ENCODE measurements at regions not wholly inside any gene's neighbourhood (a gene's known extent, or its start where the extent isn't known, plus 50 kb on each side); places are given as distances from the start of the nearest gene placed in this dataset.

DNA sequence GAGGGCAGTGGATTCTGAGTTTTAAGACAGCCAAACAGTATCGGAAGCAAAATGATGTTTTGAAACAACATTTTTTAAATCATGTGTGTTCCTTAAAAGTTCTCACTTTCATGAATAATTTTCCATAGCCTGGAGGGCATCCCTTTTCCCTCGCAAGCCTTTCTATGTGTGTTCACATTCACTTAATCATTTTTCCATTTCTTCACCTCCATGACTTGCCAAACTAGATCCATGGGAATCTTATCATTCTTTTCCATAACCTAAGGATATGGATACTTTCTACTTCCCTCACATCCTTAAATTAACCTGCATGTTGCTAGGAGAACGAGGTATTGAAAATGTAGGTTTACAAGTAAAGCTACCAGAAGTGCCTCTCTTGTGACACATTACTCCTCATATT is 94.2 kb upstream of the NPVF start:
- TF ChIP-seq SUZ12 (IDR thresholded peaks at IDR 0.05; ENCODE audit: extremely low read depth, insufficient read depth, insufficient read length) (no peak), YY1 (IDR thresholded peaks at IDR 0.05; ENCODE audit: insufficient read depth, insufficient read length) (no peak), ZNF274 (IDR thresholded peaks at IDR 0.05; ENCODE audit: low read depth, low read length) (no peak)

DNA sequence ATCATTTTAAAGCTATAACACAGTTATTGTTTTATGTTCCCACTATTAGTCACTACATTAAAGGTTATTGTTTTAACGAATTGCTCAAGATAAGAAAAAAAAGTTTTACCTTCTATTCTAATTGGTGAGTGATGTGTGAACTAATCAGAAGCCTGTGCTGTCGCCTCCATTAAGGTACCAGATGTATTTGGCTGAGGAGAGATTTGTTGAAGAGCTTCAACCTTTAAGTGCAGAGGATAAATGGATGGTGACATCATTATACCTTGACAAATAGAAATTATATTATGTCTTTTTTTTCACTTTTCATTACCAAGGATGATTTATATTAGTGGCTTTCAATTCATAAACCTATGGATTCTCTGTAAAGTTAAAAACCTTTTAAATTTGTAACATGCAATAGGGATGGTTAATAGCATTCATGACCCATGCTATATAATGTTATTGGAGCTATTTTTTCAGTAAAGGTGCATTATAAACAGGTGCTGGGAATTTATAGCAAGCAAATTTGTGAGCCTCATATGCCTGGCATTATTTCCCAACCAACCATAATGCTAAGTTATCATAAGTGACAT is 97.0 kb upstream of the NPVF start:
- TF ChIP-seq YY1 (IDR thresholded peaks at IDR 0.05; ENCODE audit: insufficient read depth, insufficient read length) (no peak), ZNF274 (IDR thresholded peaks at IDR 0.05; ENCODE audit: low read depth, low read length) (no peak), SUZ12 (IDR thresholded peaks at IDR 0.05; ENCODE audit: extremely low read depth, insufficient read depth, insufficient read length) (no peak)
- H3K36me3 ChIP-seq (ENCODE audit: insufficient read depth, insufficient read length, low read length), result no peaks in the 10 kb centered on the region
- no peak for DNase-seq (ENCODE audit: low read depth, low spot score)
- H3K4me3 ChIP-seq (ENCODE audit: insufficient read length, low read depth), result no peak overlapping the region
- H3K9me3 ChIP-seq (ENCODE audit: insufficient read depth, low read length), result no peaks in the 10 kb centered on the region
- no peaks in the 10 kb centered on the region for H3K27me3 ChIP-seq (ENCODE audit: insufficient read depth, insufficient read length)
- H3K9ac ChIP-seq (ENCODE audit: insufficient read length, low read depth), result no peak overlapping the region
- H3K4me1 ChIP-seq (ENCODE audit: insufficient read depth, insufficient read length), result peaks cover 2% of the 10 kb centered on the region

More for the DNA sequence above, 94.2 kb upstream of the NPVF start:
- H3K27me3 ChIP-seq (ENCODE audit: insufficient read depth, insufficient read length), result no peaks in the 10 kb centered on the region
- H3K9me3 ChIP-seq (ENCODE audit: insufficient read depth, low read length), result no peaks in the 10 kb centered on the region
- DNase-seq (ENCODE audit: low read depth, low spot score), result no peak
- H3K9ac ChIP-seq (ENCODE audit: insufficient read length, low read depth), result no peak overlapping the region
- H3K4me3 ChIP-seq (ENCODE audit: insufficient read length, low read depth), result no peak overlapping the region
- peaks cover 2% of the 10 kb centered on the region for H3K4me1 ChIP-seq (ENCODE audit: insufficient read depth, insufficient read length)
- no peaks in the 10 kb centered on the region for H3K36me3 ChIP-seq (ENCODE audit: insufficient read depth, insufficient read length, low read length)

DNA sequence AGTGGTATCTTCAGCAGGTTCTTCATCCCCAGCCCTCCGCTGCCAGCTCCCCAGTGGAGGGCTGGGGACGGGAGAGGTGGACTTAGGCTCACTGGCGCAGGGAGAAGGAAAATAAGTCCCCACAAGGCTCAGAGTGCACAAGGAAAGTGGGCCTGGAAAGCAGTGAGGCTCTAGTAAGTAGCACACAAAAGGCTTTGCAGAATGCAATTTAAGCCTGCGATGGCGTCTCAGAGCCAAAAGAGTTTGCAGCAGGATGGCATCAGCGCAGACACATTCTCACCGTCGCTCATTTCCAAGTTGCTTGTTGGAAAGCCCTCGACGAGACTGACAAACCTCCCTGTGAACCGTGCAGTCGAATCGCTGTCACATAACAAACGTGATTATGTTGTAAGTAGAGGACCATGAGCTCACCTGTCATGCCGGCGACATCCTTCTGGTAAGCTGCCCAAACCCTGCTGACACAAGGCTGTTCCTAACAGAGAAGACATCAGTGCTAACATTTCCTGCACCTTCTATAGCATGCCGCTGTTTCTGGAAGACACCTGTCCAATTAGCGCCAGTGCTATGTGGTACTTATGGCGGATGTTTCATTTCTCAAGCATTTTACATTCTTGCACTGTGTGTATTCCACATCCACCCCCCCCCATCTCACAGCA is 98.3 kb upstream of the NPVF start:
- no peaks in the 10 kb centered on the region for H3K9me3 ChIP-seq (ENCODE audit: insufficient read depth, low read length)
- no peaks in the 10 kb centered on the region for H3K27me3 ChIP-seq (ENCODE audit: insufficient read depth, insufficient read length)
- H3K9ac ChIP-seq (ENCODE audit: insufficient read length, low read depth), result no peak overlapping the region
- no peak for DNase-seq (ENCODE audit: low read depth, low spot score)
- TF ChIP-seq SUZ12 (IDR thresholded peaks at IDR 0.05; ENCODE audit: extremely low read depth, insufficient read depth, insufficient read length) (no peak), YY1 (IDR thresholded peaks at IDR 0.05; ENCODE audit: insufficient read depth, insufficient read length) (no peak), ZNF274 (IDR thresholded peaks at IDR 0.05; ENCODE audit: low read depth, low read length) (no peak)
- H3K4me1 ChIP-seq (ENCODE audit: insufficient read depth, insufficient read length), result peaks cover 2% of the 10 kb centered on the region
- no peak overlapping the region for H3K4me3 ChIP-seq (ENCODE audit: insufficient read length, low read depth)
- no peaks in the 10 kb centered on the region for H3K36me3 ChIP-seq (ENCODE audit: insufficient read depth, insufficient read length, low read length)

DNA sequence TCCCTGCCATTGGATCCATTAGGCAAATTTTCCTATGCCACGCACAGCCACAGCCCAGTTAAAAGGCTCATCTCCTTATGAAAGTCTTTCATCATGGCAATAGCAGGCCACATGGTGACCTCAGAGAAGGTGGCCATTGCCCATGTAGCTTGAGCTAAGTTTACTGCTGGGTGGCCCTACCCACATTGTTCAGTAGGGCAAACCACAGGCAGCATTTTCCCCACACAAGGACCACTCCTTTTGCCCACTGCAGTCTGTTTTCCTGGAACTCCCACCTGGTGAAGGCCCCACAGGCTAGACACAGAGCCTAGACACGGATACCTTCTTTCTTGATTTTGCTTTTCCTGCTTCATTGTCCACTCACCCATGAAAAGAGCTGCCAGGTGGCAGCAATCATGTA is 101.5 kb upstream of the NPVF start:
- TF ChIP-seq SUZ12 (IDR thresholded peaks at IDR 0.05; ENCODE audit: extremely low read depth, insufficient read depth, insufficient read length) (no peak), ZNF274 (IDR thresholded peaks at IDR 0.05; ENCODE audit: low read depth, low read length) (no peak), YY1 (IDR thresholded peaks at IDR 0.05; ENCODE audit: insufficient read depth, insufficient read length) (no peak)
- Histone ChIP-seq H3K4me1 (ENCODE audit: insufficient read depth, insufficient read length) (no peaks in the 10 kb centered on the region), H3K9me3 (ENCODE audit: insufficient read depth, low read length) (no peaks in the 10 kb centered on the region), H3K27me3 (ENCODE audit: insufficient read depth, insufficient read length) (no peaks in the 10 kb centered on the region), H3K4me3 (ENCODE audit: insufficient read length, low read depth) (no peak overlapping the region), H3K36me3 (ENCODE audit: insufficient read depth, insufficient read length, low read length) (no peaks in the 10 kb centered on the region), H3K9ac (ENCODE audit: insufficient read length, low read depth) (no peak overlapping the region)
- no peak for DNase-seq (ENCODE audit: low read depth, low spot score)

DNA sequence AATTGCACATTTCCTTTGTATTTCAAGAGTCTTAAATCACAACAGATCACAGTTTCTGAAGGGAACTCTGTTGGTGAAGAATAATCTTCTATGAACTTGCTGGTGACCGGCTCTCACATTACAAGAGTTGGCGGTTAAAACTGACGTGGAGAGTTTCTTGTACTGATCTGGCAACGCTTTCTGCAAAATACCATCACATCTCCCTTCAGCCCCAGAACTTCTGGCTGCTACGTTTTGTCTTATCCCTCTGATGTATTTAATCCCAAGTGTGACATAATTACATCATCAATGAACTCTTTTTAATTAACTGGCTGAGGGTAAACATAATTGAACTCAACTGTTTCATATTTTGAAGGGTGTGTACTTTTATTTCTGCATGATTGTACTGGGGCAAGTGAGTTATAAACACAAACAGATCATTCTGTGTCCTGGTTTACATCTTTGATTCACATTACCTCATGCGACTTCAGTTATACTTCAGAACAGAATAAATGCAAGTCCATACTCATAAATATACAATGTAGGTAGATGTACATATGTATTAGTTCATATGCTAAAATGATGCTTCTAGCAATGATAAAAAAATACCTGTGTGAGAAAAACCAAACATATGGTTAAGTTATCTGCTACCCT is 105.1 kb upstream of the NPVF start:
- DNase-seq (ENCODE audit: low read depth, low spot score), result no peak
- TF ChIP-seq YY1 (IDR thresholded peaks at IDR 0.05; ENCODE audit: insufficient read depth, insufficient read length) (no peak), SUZ12 (IDR thresholded peaks at IDR 0.05; ENCODE audit: extremely low read depth, insufficient read depth, insufficient read length) (no peak), ZNF274 (IDR thresholded peaks at IDR 0.05; ENCODE audit: low read depth, low read length) (no peak)
- Histone ChIP-seq H3K27me3 (ENCODE audit: insufficient read depth, insufficient read length) (no peaks in the 10 kb centered on the region), H3K36me3 (ENCODE audit: insufficient read depth, insufficient read length, low read length) (no peaks in the 10 kb centered on the region), H3K9me3 (ENCODE audit: insufficient read depth, low read length) (no peaks in the 10 kb centered on the region), H3K9ac (ENCODE audit: insufficient read length, low read depth) (no peak overlapping the region), H3K4me3 (ENCODE audit: insufficient read length, low read depth) (no peak overlapping the region), H3K4me1 (ENCODE audit: insufficient read depth, insufficient read length) (no peaks in the 10 kb centered on the region)

DNA sequence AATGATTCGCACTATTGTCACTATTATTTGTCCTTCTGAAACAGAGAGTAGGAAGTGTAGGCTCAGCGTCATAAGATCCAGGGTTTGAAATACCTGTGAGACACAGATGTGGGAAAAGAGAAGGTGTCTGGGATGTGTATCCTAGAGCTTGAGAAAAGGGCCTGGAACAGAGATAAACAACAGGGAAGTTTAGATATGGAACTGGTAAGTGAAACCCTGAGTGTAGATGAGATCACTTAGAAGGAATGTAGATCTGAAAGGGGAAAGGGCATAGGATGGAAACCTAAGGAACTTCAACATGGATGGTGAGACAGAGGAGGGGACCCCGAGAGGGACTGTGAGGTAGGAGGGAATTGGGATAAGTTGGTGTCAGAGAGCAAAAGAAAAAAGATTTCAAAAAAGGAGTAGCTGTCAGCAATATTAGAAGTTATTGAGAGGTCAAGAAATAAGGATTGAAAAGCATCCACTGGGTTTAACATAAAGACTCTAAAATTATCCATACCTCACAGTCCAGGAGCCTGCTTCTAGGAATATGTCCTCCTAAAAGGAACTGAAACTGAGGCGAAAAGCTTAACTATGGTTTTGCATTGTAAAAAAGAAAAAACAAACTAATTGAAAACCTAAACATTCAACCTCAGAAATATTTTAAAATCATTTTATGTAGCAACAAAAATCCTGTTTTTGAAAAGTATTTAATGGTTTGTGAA is 119.2 kb upstream of the NPVF start:
- no peaks in the 10 kb centered on the region for H3K9me3 ChIP-seq (ENCODE audit: insufficient read depth, low read length)
- no peaks in the 10 kb centered on the region for H3K27me3 ChIP-seq (ENCODE audit: insufficient read depth, insufficient read length)
- no peak for DNase-seq (ENCODE audit: low read depth, low spot score)
- H3K9ac ChIP-seq (ENCODE audit: insufficient read length, low read depth), result no peak overlapping the region
- no peaks in the 10 kb centered on the region for H3K4me1 ChIP-seq (ENCODE audit: insufficient read depth, insufficient read length)
- no peaks in the 10 kb centered on the region for H3K36me3 ChIP-seq (ENCODE audit: insufficient read depth, insufficient read length, low read length)
- H3K4me3 ChIP-seq (ENCODE audit: insufficient read length, low read depth), result no peak overlapping the region
- TF ChIP-seq ZNF274 (IDR thresholded peaks at IDR 0.05; ENCODE audit: low read depth, low read length) (no peak), SUZ12 (IDR thresholded peaks at IDR 0.05; ENCODE audit: extremely low read depth, insufficient read depth, insufficient read length) (no peak), YY1 (IDR thresholded peaks at IDR 0.05; ENCODE audit: insufficient read depth, insufficient read length) (no peak)

DNA sequence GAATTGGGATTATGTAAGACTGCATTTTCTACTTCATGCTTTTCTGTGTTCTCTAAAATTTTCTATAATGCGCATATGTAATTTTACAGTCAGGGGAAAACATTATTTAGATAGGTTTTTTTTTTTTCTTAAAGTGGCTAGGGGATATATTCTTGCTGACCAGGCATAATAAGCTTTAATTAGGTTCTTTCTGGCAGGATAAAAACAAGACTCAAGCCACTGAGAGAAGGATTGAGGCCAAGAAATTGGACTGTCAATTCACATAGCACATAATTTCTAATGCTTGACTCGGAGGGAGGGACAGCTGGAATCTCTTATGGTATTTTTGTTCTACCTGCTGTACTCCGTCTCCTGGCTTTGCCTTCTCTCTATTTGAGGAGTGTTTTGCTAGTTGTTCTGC is 119.8 kb upstream of the NPVF start:
- no peaks in the 10 kb centered on the region for H3K36me3 ChIP-seq (ENCODE audit: insufficient read depth, insufficient read length, low read length)
- no peaks in the 10 kb centered on the region for H3K27me3 ChIP-seq (ENCODE audit: insufficient read depth, insufficient read length)
- H3K9me3 ChIP-seq (ENCODE audit: insufficient read depth, low read length), result no peaks in the 10 kb centered on the region
- TF ChIP-seq SUZ12 (IDR thresholded peaks at IDR 0.05; ENCODE audit: extremely low read depth, insufficient read depth, insufficient read length) (no peak), YY1 (IDR thresholded peaks at IDR 0.05; ENCODE audit: insufficient read depth, insufficient read length) (no peak), ZNF274 (IDR thresholded peaks at IDR 0.05; ENCODE audit: low read depth, low read length) (no peak)
- no peak for DNase-seq (ENCODE audit: low read depth, low spot score)
- H3K4me3 ChIP-seq (ENCODE audit: insufficient read length, low read depth), result no peak overlapping the region
- no peaks in the 10 kb centered on the region for H3K4me1 ChIP-seq (ENCODE audit: insufficient read depth, insufficient read length)
- H3K9ac ChIP-seq (ENCODE audit: insufficient read length, low read depth), result no peak overlapping the region

Data from NT2/D1 (cell line).